ENCODE measurements at regions not wholly inside any gene's neighbourhood (a gene's known extent, or its start where the extent isn't known, plus 50 kb on each side); places are given as distances from the start of the nearest gene placed in this dataset.
A peak's percentile ranks its signal among the peaks of the same experiment; 100 is the strongest.

- Histone ChIP-seq H3K27me3 (ENCODE audit: control insufficient read depth, insufficient read depth, low read length) (no peaks in the 10 kb centered on the region), H3K4me1 (ENCODE audit: control insufficient read depth, low read depth, low read length) (no peaks in the 10 kb centered on the region), H3K4me3 (ENCODE audit: low read length) (no peak overlapping the region), H3K9me3 (ENCODE audit: control insufficient read depth, low read depth, low read length) (no peaks in the 10 kb centered on the region), H3K9ac (ENCODE audit: low read length) (no peak overlapping the region), H3K36me3 (ENCODE audit: control insufficient read depth, low read depth, low read length) (no peaks in the 10 kb centered on the region), H3K27ac (ENCODE audit: low read length) (no peak overlapping the region)
These were observed 303.4 kb upstream of the NRXN1 start for GRCh38 chr2:51335087-51336058.

GRCh38 chr2:51329512-51329911 lies 297.6 kb upstream of the NRXN1 start:
- H3K36me3 ChIP-seq (ENCODE audit: control insufficient read depth, low read depth, low read length): no peaks in the 10 kb centered on the region
- no peak overlapping the region for H3K4me3 ChIP-seq (ENCODE audit: low read length)
- no peaks in the 10 kb centered on the region for H3K4me1 ChIP-seq (ENCODE audit: control insufficient read depth, low read depth, low read length)
- H3K27me3 ChIP-seq (ENCODE audit: control insufficient read depth, insufficient read depth, low read length): no peaks in the 10 kb centered on the region
- no peak overlapping the region for H3K27ac ChIP-seq (ENCODE audit: low read length)
- no peak overlapping the region for H3K9ac ChIP-seq (ENCODE audit: low read length)
- no peaks in the 10 kb centered on the region for H3K9me3 ChIP-seq (ENCODE audit: control insufficient read depth, low read depth, low read length)

- no peaks in the 10 kb centered on the region for H3K9me3 ChIP-seq (ENCODE audit: control insufficient read depth, low read depth, low read length)
- no peaks in the 10 kb centered on the region for H3K4me1 ChIP-seq (ENCODE audit: control insufficient read depth, low read depth, low read length)
- no peak overlapping the region for H3K4me3 ChIP-seq (ENCODE audit: low read length)
- H3K9ac ChIP-seq (ENCODE audit: low read length): no peak overlapping the region
- no peaks in the 10 kb centered on the region for H3K36me3 ChIP-seq (ENCODE audit: control insufficient read depth, low read depth, low read length)
- no peak overlapping the region for H3K27ac ChIP-seq (ENCODE audit: low read length)
- no peaks in the 10 kb centered on the region for H3K27me3 ChIP-seq (ENCODE audit: control insufficient read depth, insufficient read depth, low read length)
These were observed 292.1 kb upstream of the NRXN1 start for GRCh38 chr2:51324051-51324450.

DNA sequence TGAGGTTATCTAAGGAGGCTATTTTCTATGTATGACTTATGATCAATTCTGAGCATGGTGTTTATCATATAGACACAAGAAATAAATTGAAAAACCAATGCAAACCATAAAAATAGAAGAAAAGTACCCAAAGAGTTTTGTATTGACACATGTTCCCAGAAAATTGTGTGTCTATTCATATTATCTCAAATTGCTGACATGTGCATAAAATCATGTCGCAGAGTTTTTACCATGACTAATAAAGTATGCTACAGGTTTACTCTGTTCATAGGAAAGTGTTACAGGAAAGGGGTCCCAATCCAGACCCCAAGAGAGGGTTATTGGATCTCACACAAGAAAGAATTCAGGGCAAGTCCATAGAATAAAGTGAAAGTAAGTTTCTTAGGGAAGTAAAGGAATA lies 290.7 kb upstream of the NRXN1 start:
- Histone ChIP-seq H3K9me3 (ENCODE audit: control insufficient read depth, low read depth, low read length) (peaks cover 5% of the 10 kb centered on the region), H3K9ac (ENCODE audit: low read length) (no peak overlapping the region), H3K27me3 (ENCODE audit: control insufficient read depth, insufficient read depth, low read length) (no peaks in the 10 kb centered on the region), H3K27ac (ENCODE audit: low read length) (no peak overlapping the region), H3K4me1 (ENCODE audit: control insufficient read depth, low read depth, low read length) (no peaks in the 10 kb centered on the region), H3K36me3 (ENCODE audit: control insufficient read depth, low read depth, low read length) (no peaks in the 10 kb centered on the region), H3K4me3 (ENCODE audit: low read length) (no peak overlapping the region)

GRCh38 chr2:51304311-51304710 lies 272.4 kb upstream of the NRXN1 start:
- Histone ChIP-seq H3K4me1 (ENCODE audit: control insufficient read depth, low read depth, low read length) (no peaks in the 10 kb centered on the region), H3K9ac (ENCODE audit: low read length) (no peak overlapping the region), H3K9me3 (ENCODE audit: control insufficient read depth, low read depth, low read length) (no peaks in the 10 kb centered on the region), H3K36me3 (ENCODE audit: control insufficient read depth, low read depth, low read length) (no peaks in the 10 kb centered on the region), H3K27ac (ENCODE audit: low read length) (no peak overlapping the region), H3K4me3 (ENCODE audit: low read length) (no peak overlapping the region), H3K27me3 (ENCODE audit: control insufficient read depth, insufficient read depth, low read length) (no peaks in the 10 kb centered on the region)

GRCh38 chr2:51301381-51301780 lies 269.4 kb upstream of the NRXN1 start:
- Histone ChIP-seq H3K27me3 (ENCODE audit: control insufficient read depth, insufficient read depth, low read length) (no peaks in the 10 kb centered on the region), H3K36me3 (ENCODE audit: control insufficient read depth, low read depth, low read length) (no peaks in the 10 kb centered on the region), H3K4me3 (ENCODE audit: low read length) (no peak overlapping the region), H3K9ac (ENCODE audit: low read length) (no peak overlapping the region), H3K9me3 (ENCODE audit: control insufficient read depth, low read depth, low read length) (no peaks in the 10 kb centered on the region), H3K4me1 (ENCODE audit: control insufficient read depth, low read depth, low read length) (no peaks in the 10 kb centered on the region), H3K27ac (ENCODE audit: low read length) (no peak overlapping the region)

- Histone ChIP-seq H3K4me3 (ENCODE audit: low read length) (no peak overlapping the region), H3K36me3 (ENCODE audit: control insufficient read depth, low read depth, low read length) (no peaks in the 10 kb centered on the region), H3K4me1 (ENCODE audit: control insufficient read depth, low read depth, low read length) (no peaks in the 10 kb centered on the region), H3K27me3 (ENCODE audit: control insufficient read depth, insufficient read depth, low read length) (no peaks in the 10 kb centered on the region), H3K9me3 (ENCODE audit: control insufficient read depth, low read depth, low read length) (no peaks in the 10 kb centered on the region), H3K9ac (ENCODE audit: low read length) (no peak overlapping the region), H3K27ac (ENCODE audit: low read length) (no peak overlapping the region)
These were observed 267.4 kb upstream of the NRXN1 start for GRCh38 chr2:51299370-51299769.

GRCh38 chr2:51297488-51297887 lies 265.6 kb upstream of the NRXN1 start:
- Histone ChIP-seq H3K27ac (ENCODE audit: low read length) (no peak overlapping the region), H3K9ac (ENCODE audit: low read length) (no peak overlapping the region), H3K4me3 (ENCODE audit: low read length) (no peak overlapping the region), H3K9me3 (ENCODE audit: control insufficient read depth, low read depth, low read length) (no peaks in the 10 kb centered on the region), H3K27me3 (ENCODE audit: control insufficient read depth, insufficient read depth, low read length) (no peaks in the 10 kb centered on the region), H3K36me3 (ENCODE audit: control insufficient read depth, low read depth, low read length) (no peaks in the 10 kb centered on the region), H3K4me1 (ENCODE audit: control insufficient read depth, low read depth, low read length) (no peaks in the 10 kb centered on the region)

- Histone ChIP-seq H3K9me3 (ENCODE audit: control insufficient read depth, low read depth, low read length) (no peaks in the 10 kb centered on the region), H3K27ac (ENCODE audit: low read length) (no peak overlapping the region), H3K4me1 (ENCODE audit: control insufficient read depth, low read depth, low read length) (peaks cover 21% of the 10 kb centered on the region), H3K36me3 (ENCODE audit: control insufficient read depth, low read depth, low read length) (no peaks in the 10 kb centered on the region), H3K9ac (ENCODE audit: low read length) (no peak overlapping the region), H3K27me3 (ENCODE audit: control insufficient read depth, insufficient read depth, low read length) (no peaks in the 10 kb centered on the region), H3K4me3 (ENCODE audit: low read length) (no peak overlapping the region)
These were observed 261.8 kb upstream of the NRXN1 start for GRCh38 chr2:51293566-51294200.

- H3K4me3 ChIP-seq (ENCODE audit: low read length): peak overlapping the region; percentile 40
- no peaks in the 10 kb centered on the region for H3K9me3 ChIP-seq (ENCODE audit: control insufficient read depth, low read depth, low read length)
- H3K27me3 ChIP-seq (ENCODE audit: control insufficient read depth, insufficient read depth, low read length): no peaks in the 10 kb centered on the region
- no peaks in the 10 kb centered on the region for H3K36me3 ChIP-seq (ENCODE audit: control insufficient read depth, low read depth, low read length)
- no peak overlapping the region for H3K9ac ChIP-seq (ENCODE audit: low read length)
- peaks cover 21% of the 10 kb centered on the region for H3K4me1 ChIP-seq (ENCODE audit: control insufficient read depth, low read depth, low read length)
- peak overlapping the region; percentile 82 for H3K27ac ChIP-seq (ENCODE audit: low read length)
These were observed 260.0 kb upstream of the NRXN1 start for GRCh38 chr2:51291762-51292551.

DNA sequence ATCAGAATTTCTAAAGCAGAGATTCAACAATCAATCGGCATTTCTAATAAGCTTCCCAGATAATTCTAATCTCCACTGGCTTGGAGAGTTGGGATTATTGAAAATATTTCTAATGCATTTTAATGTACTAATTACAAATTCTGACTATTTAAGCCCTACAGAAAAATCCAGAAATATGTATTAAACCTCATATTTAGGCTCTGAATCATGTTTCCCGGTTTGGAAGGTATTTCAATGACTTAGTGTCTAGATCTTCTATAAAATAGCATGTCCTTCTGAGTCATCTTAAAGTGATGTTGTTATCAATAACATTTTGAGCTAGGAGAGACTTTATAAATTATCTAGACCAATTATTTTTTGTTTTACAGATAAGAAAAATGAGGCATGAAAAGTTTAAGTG lies 258.8 kb upstream of the NRXN1 start:
- H3K27ac ChIP-seq (ENCODE audit: low read length): no peak overlapping the region
- H3K4me1 ChIP-seq (ENCODE audit: control insufficient read depth, low read depth, low read length): peaks cover 21% of the 10 kb centered on the region
- no peaks in the 10 kb centered on the region for H3K9me3 ChIP-seq (ENCODE audit: control insufficient read depth, low read depth, low read length)
- no peaks in the 10 kb centered on the region for H3K36me3 ChIP-seq (ENCODE audit: control insufficient read depth, low read depth, low read length)
- no peaks in the 10 kb centered on the region for H3K27me3 ChIP-seq (ENCODE audit: control insufficient read depth, insufficient read depth, low read length)
- no peak overlapping the region for H3K4me3 ChIP-seq (ENCODE audit: low read length)
- no peak overlapping the region for H3K9ac ChIP-seq (ENCODE audit: low read length)
